ENCODE measurements at regions not wholly inside any gene's neighbourhood (a gene's known extent, or its start where the extent isn't known, plus 50 kb on each side); places are given as distances from the start of the nearest gene placed in this dataset.

GRCh38 chr4:58611012-58611411 is 1500.8 kb upstream of the IGFBP7 start:
- Histone ChIP-seq H3K4me1 (ENCODE audit: control insufficient read depth, insufficient read depth, low read length) (no peaks in the 10 kb centered on the region), H3K36me3 (ENCODE audit: insufficient read depth, low read length) (no peaks in the 10 kb centered on the region), H3K4me2 (ENCODE audit: low read length) (no peak overlapping the region), H3K9ac (ENCODE audit: low read depth, low read length) (no peak overlapping the region), H3K9me3 (replicated peaks; ENCODE audit: low read length) (no peaks in the 10 kb centered on the region), H3K27me3 (ENCODE audit: control insufficient read depth, insufficient read depth, low read length) (no peaks in the 10 kb centered on the region), H3K4me3 (ENCODE audit: low read length) (no peak overlapping the region)

- Histone ChIP-seq H3K4me1 (ENCODE audit: control insufficient read depth, insufficient read depth, low read length) (no peaks in the 10 kb centered on the region), H3K27me3 (ENCODE audit: control insufficient read depth, insufficient read depth, low read length) (no peaks in the 10 kb centered on the region), H3K4me2 (ENCODE audit: low read length) (no peak overlapping the region), H3K4me3 (ENCODE audit: low read length) (no peak overlapping the region), H3K9me3 (replicated peaks; ENCODE audit: low read length) (no peaks in the 10 kb centered on the region), H3K36me3 (ENCODE audit: insufficient read depth, low read length) (no peaks in the 10 kb centered on the region), H3K9ac (ENCODE audit: low read depth, low read length) (no peak overlapping the region)
Measured at GRCh38 chr4:58606303-58606702, 1496.1 kb upstream of the IGFBP7 start.

GRCh38 chr4:58603951-58604350 is 1493.8 kb upstream of the IGFBP7 start:
- H3K4me3 ChIP-seq (ENCODE audit: low read length): no peak overlapping the region
- no peaks in the 10 kb centered on the region for H3K36me3 ChIP-seq (ENCODE audit: insufficient read depth, low read length)
- H3K9me3 ChIP-seq (replicated peaks; ENCODE audit: low read length): peaks cover 3% of the 10 kb centered on the region
- H3K4me1 ChIP-seq (ENCODE audit: control insufficient read depth, insufficient read depth, low read length): no peaks in the 10 kb centered on the region
- no peak overlapping the region for H3K4me2 ChIP-seq (ENCODE audit: low read length)
- no peak overlapping the region for H3K9ac ChIP-seq (ENCODE audit: low read depth, low read length)
- no peaks in the 10 kb centered on the region for H3K27me3 ChIP-seq (ENCODE audit: control insufficient read depth, insufficient read depth, low read length)

- Histone ChIP-seq H3K4me2 (ENCODE audit: low read length) (no peak overlapping the region), H3K9me3 (replicated peaks; ENCODE audit: low read length) (peaks cover 3% of the 10 kb centered on the region), H3K36me3 (ENCODE audit: insufficient read depth, low read length) (no peaks in the 10 kb centered on the region), H3K27me3 (ENCODE audit: control insufficient read depth, insufficient read depth, low read length) (no peaks in the 10 kb centered on the region), H3K4me3 (ENCODE audit: low read length) (no peak overlapping the region), H3K4me1 (ENCODE audit: control insufficient read depth, insufficient read depth, low read length) (no peaks in the 10 kb centered on the region), H3K9ac (ENCODE audit: low read depth, low read length) (no peak overlapping the region)
Measured at GRCh38 chr4:58602731-58603359, 1492.7 kb upstream of the IGFBP7 start.

- H3K4me2 ChIP-seq (ENCODE audit: low read length): no peak overlapping the region
- H3K9me3 ChIP-seq (replicated peaks; ENCODE audit: low read length): peaks cover 3% of the 10 kb centered on the region
- H3K27me3 ChIP-seq (ENCODE audit: control insufficient read depth, insufficient read depth, low read length): no peaks in the 10 kb centered on the region
- no peaks in the 10 kb centered on the region for H3K4me1 ChIP-seq (ENCODE audit: control insufficient read depth, insufficient read depth, low read length)
- no peak overlapping the region for H3K4me3 ChIP-seq (ENCODE audit: low read length)
- no peaks in the 10 kb centered on the region for H3K36me3 ChIP-seq (ENCODE audit: insufficient read depth, low read length)
- H3K9ac ChIP-seq (ENCODE audit: low read depth, low read length): no peak overlapping the region
Measured at GRCh38 chr4:58602022-58602421, 1491.8 kb upstream of the IGFBP7 start.

GRCh38 chr4:58600290-58600689 is 1490.1 kb upstream of the IGFBP7 start:
- H3K4me1 ChIP-seq (ENCODE audit: control insufficient read depth, insufficient read depth, low read length): no peaks in the 10 kb centered on the region
- H3K9ac ChIP-seq (ENCODE audit: low read depth, low read length): no peak overlapping the region
- no peaks in the 10 kb centered on the region for H3K36me3 ChIP-seq (ENCODE audit: insufficient read depth, low read length)
- no peak overlapping the region for H3K4me3 ChIP-seq (ENCODE audit: low read length)
- H3K4me2 ChIP-seq (ENCODE audit: low read length): no peak overlapping the region
- H3K9me3 ChIP-seq (replicated peaks; ENCODE audit: low read length): peaks cover 3% of the 10 kb centered on the region
- H3K27me3 ChIP-seq (ENCODE audit: control insufficient read depth, insufficient read depth, low read length): no peaks in the 10 kb centered on the region

GRCh38 chr4:58590722-58591121 is 1480.5 kb upstream of the IGFBP7 start:
- H3K27me3 ChIP-seq (ENCODE audit: control insufficient read depth, insufficient read depth, low read length): no peaks in the 10 kb centered on the region
- no peaks in the 10 kb centered on the region for H3K4me1 ChIP-seq (ENCODE audit: control insufficient read depth, insufficient read depth, low read length)
- H3K4me3 ChIP-seq (ENCODE audit: low read length): no peak overlapping the region
- peaks cover 5% of the 10 kb centered on the region for H3K9me3 ChIP-seq (replicated peaks; ENCODE audit: low read length)
- H3K36me3 ChIP-seq (ENCODE audit: insufficient read depth, low read length): no peaks in the 10 kb centered on the region
- no peak overlapping the region for H3K4me2 ChIP-seq (ENCODE audit: low read length)
- no peak overlapping the region for H3K9ac ChIP-seq (ENCODE audit: low read depth, low read length)

GRCh38 chr4:58587856-58588255 is 1477.7 kb upstream of the IGFBP7 start:
- H3K27me3 ChIP-seq (ENCODE audit: control insufficient read depth, insufficient read depth, low read length): no peaks in the 10 kb centered on the region
- no peak overlapping the region for H3K9ac ChIP-seq (ENCODE audit: low read depth, low read length)
- H3K4me2 ChIP-seq (ENCODE audit: low read length): no peak overlapping the region
- peaks cover 9% of the 10 kb centered on the region for H3K9me3 ChIP-seq (replicated peaks; ENCODE audit: low read length)
- H3K36me3 ChIP-seq (ENCODE audit: insufficient read depth, low read length): no peaks in the 10 kb centered on the region
- H3K4me3 ChIP-seq (ENCODE audit: low read length): no peak overlapping the region
- H3K4me1 ChIP-seq (ENCODE audit: control insufficient read depth, insufficient read depth, low read length): no peaks in the 10 kb centered on the region

GRCh38 chr4:58566260-58566659 is 1456.1 kb upstream of the IGFBP7 start:
- H3K9ac ChIP-seq (ENCODE audit: low read depth, low read length): no peak overlapping the region
- H3K4me3 ChIP-seq (ENCODE audit: low read length): no peak overlapping the region
- no peaks in the 10 kb centered on the region for H3K4me1 ChIP-seq (ENCODE audit: control insufficient read depth, insufficient read depth, low read length)
- H3K36me3 ChIP-seq (ENCODE audit: insufficient read depth, low read length): no peaks in the 10 kb centered on the region
- no peaks in the 10 kb centered on the region for H3K9me3 ChIP-seq (replicated peaks; ENCODE audit: low read length)
- H3K4me2 ChIP-seq (ENCODE audit: low read length): no peak overlapping the region
- no peaks in the 10 kb centered on the region for H3K27me3 ChIP-seq (ENCODE audit: control insufficient read depth, insufficient read depth, low read length)

- Histone ChIP-seq H3K27me3 (ENCODE audit: control insufficient read depth, insufficient read depth, low read length) (no peaks in the 10 kb centered on the region), H3K36me3 (ENCODE audit: insufficient read depth, low read length) (no peaks in the 10 kb centered on the region), H3K4me1 (ENCODE audit: control insufficient read depth, insufficient read depth, low read length) (no peaks in the 10 kb centered on the region), H3K9me3 (replicated peaks; ENCODE audit: low read length) (no peaks in the 10 kb centered on the region), H3K9ac (ENCODE audit: low read depth, low read length) (no peak overlapping the region), H3K4me3 (ENCODE audit: low read length) (no peak overlapping the region), H3K4me2 (ENCODE audit: low read length) (no peak overlapping the region)
Measured at GRCh38 chr4:58564695-58565475, 1454.7 kb upstream of the IGFBP7 start.

- Histone ChIP-seq H3K4me1 (ENCODE audit: control insufficient read depth, insufficient read depth, low read length) (no peaks in the 10 kb centered on the region), H3K4me2 (ENCODE audit: low read length) (no peak overlapping the region), H3K9me3 (replicated peaks; ENCODE audit: low read length) (no peaks in the 10 kb centered on the region), H3K36me3 (ENCODE audit: insufficient read depth, low read length) (no peaks in the 10 kb centered on the region), H3K9ac (ENCODE audit: low read depth, low read length) (no peak overlapping the region), H3K27me3 (ENCODE audit: control insufficient read depth, insufficient read depth, low read length) (no peaks in the 10 kb centered on the region), H3K4me3 (ENCODE audit: low read length) (no peak overlapping the region)
Measured at GRCh38 chr4:58561170-58561569, 1451.0 kb upstream of the IGFBP7 start.

- Histone ChIP-seq H3K27me3 (ENCODE audit: control insufficient read depth, insufficient read depth, low read length) (no peaks in the 10 kb centered on the region), H3K4me2 (ENCODE audit: low read length) (no peak overlapping the region), H3K9me3 (replicated peaks; ENCODE audit: low read length) (no peaks in the 10 kb centered on the region), H3K4me3 (ENCODE audit: low read length) (no peak overlapping the region), H3K4me1 (ENCODE audit: control insufficient read depth, insufficient read depth, low read length) (no peaks in the 10 kb centered on the region), H3K9ac (ENCODE audit: low read depth, low read length) (no peak overlapping the region), H3K36me3 (ENCODE audit: insufficient read depth, low read length) (no peaks in the 10 kb centered on the region)
Measured at GRCh38 chr4:58560736-58561135, 1450.6 kb upstream of the IGFBP7 start.
